ENCODE measurements at regions not wholly inside any gene's neighbourhood (a gene's known extent, or its start where the extent isn't known, plus 50 kb on each side); places are given as distances from the start of the nearest gene placed in this dataset.
A peak's percentile ranks its signal among the peaks of the same experiment; 100 is the strongest.
"Not testable (repeated sequence)": the region's sequence is repeated elsewhere in the genome, so short reads cannot be mapped to it uniquely, and the experiment has no call there.

DNA sequence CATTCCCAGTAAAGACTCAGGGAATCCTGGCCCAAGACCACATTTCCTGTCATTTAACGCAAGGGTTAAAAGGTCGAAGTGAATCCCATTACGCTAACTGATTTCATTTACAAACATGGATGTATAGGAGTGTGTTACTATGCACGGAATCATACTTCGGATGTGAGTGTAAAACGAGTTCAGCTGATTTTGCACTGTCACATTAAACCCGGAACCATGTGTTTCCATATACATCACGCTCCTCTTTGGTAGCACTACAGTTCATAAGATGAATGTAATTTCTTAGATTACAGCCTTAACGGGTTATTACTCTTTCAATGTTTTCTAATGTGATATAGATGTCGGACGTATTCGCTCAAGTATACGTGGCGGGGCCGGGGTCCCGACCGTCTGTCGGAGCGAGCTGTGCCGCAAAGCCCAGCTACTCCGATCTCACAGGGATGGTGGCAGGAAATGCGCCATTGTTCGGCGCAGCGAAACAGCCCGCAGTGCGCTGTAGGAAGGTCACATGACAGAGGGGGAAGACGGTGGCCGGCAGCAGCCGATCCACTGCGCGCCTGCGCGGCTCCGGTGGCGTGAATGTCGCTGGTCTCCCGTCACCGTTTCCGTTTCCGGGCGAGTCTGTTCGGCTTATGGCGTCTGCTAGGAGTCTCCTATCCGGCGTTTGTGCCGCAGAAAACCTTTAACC is 97.3 kb downstream of the NPAP1 start:
- TF ChIP-seq, protein P1, sequence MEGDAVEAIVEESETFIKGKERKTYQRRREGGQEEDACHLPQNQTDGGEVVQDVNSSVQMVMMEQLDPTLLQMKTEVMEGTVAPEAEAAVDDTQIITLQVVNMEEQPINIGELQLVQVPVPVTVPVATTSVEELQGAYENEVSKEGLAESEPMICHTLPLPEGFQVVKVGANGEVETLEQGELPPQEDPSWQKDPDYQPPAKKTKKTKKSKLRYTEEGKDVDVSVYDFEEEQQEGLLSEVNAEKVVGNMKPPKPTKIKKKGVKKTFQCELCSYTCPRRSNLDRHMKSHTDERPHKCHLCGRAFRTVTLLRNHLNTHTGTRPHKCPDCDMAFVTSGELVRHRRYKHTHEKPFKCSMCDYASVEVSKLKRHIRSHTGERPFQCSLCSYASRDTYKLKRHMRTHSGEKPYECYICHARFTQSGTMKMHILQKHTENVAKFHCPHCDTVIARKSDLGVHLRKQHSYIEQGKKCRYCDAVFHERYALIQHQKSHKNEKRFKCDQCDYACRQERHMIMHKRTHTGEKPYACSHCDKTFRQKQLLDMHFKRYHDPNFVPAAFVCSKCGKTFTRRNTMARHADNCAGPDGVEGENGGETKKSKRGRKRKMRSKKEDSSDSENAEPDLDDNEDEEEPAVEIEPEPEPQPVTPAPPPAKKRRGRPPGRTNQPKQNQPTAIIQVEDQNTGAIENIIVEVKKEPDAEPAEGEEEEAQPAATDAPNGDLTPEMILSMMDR (conservative IDR thresholded peaks at IDR 0.05; ENCODE audit: low read length), result no peak
- DNase-seq (ENCODE audit: low read depth), result peak; percentile 74
- H3K4me3 ChIP-seq (ENCODE audit: low read length), result peak overlapping the region; percentile 61

DNA sequence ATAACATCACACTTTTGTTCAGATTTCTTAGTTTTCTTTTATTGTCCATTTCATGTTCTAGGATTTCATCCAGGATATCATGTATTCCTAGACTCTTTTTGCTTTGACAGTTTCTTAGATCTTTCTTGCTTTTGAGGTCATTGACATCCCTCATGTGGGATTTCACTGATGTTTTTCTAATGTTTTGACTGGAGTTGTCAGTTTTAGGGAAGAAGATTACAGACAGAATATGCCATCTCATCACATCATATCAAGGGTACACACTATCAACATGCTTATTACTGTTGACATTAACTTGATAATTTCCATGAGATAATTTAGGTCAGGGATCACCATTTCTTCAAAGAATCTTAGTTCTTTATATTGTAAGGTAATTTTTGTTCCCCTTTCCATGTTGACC is 101.7 kb downstream of the NPAP1 start:
- TF ChIP-seq, protein P1 (conservative IDR thresholded peaks at IDR 0.05; ENCODE audit: low read length), result no peak
- no peak for DNase-seq (ENCODE audit: low read depth)
- no peak overlapping the region for H3K4me3 ChIP-seq (ENCODE audit: low read length)

DNA sequence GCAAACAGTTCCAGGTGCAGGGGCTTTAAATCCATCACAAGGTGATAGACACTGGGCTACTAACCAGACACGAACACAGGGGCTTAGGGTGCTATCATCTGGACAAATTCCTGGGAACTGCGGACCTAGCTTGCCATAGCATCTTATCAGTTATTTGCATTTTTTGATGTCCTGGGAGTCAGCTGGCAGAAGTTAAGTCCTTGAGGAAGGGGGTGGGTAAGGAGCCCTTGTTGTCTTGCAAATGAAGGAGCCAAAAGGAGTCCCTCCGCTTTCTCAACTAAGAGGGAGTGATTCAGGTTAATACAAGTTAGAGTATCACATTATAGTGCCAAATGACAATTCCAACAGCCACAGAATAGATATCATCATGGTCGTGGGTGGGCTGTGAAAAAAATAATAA is 108.9 kb downstream of the NPAP1 start:
- H3K4me3 ChIP-seq (ENCODE audit: low read length), result no peak overlapping the region
- TF ChIP-seq, protein P1 (conservative IDR thresholded peaks at IDR 0.05; ENCODE audit: low read length), result no peak
- DNase-seq (ENCODE audit: low read depth), result no peak

DNA sequence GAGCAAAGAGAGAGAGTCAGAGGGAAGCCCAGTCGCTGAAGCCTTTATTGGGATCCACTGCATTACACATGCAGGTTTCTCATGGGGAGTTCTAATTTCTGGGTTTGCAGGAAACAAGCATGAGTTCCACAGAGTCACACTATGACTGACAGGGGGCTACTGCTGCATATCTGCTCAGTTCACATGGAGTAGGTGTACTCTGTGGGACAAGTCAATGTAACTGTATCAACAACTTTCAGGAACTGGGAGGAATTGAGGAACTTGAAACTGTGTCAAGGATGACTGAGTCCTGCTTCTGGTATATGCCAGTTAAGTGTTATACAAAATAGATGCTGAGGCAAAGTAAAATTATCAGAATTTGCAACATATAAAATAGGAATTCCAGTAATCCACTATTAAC is 110.8 kb downstream of the NPAP1 start:
- no peak for DNase-seq (ENCODE audit: low read depth)
- TF ChIP-seq, protein P1 (conservative IDR thresholded peaks at IDR 0.05; ENCODE audit: low read length), result no peak
- no peak overlapping the region for H3K4me3 ChIP-seq (ENCODE audit: low read length)

DNA sequence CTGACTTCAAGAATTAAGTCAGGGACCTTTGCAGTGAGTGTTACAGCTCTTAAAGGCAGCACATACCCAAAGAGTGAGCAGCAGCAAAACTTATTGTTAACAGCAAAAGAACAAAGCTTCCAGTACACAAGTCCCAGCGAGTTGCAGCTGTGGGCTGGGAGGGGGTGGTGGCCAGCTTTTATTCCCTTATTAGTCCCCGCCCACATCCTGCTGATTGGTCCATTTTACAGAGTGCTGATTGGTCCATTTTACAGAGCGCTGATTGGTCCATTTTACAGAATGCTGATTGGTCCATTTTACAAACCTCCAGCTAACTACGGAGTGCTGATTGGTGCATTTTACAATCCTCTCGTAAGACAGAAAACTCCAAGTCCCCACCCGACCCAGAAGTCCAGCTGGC is 127.0 kb downstream of the NPAP1 start:
- H3K4me3 ChIP-seq (ENCODE audit: low read length); DNase-seq (ENCODE audit: low read depth): not testable (repeated sequence)

DNA sequence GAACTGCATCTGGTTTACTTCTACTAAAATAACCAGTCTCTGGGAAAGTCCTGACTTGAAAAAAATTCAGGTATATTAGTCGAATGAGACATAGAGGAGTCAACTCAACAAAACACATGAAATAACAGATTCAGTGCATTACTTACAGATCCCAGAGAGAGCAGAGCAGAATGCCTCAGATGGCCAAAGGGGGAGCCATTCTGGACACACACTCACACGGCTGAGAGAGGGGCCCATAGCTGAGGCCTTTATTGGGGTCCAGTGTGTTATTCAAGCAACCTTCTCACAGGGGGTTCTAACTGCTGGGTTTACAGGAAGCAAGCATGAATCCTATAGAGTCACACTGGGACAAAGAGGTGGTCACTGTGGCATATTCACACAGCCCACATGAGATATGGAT is 135.1 kb upstream of the SNRPN start:
- no peak for DNase-seq (ENCODE audit: low read depth)
- TF ChIP-seq, protein P1 (conservative IDR thresholded peaks at IDR 0.05; ENCODE audit: low read length), result no peak
- no peak overlapping the region for H3K4me3 ChIP-seq (ENCODE audit: low read length)

DNA sequence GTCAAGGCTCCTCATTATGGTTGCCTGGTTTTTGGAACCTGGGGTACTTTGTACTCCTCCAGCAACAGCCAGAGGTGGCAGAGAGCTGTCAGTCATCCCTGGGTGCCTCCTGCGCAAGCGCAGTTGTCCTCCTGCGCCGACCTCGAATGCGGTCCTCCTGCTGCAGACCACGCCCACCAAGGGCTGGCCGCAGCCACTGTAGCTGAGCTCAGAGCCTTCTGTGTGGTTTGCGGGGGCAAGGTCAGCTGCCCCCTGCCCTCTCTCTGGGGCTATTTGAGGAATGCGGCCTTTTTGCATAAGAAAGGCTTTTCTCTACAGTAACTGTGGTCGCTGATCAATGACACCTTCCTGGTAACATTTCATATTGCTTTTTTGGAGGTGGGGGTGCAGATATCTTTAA is 131.3 kb upstream of the SNRPN start:
- TF ChIP-seq, protein P1 (conservative IDR thresholded peaks at IDR 0.05; ENCODE audit: low read length), result no peak
- H3K4me3 ChIP-seq (ENCODE audit: low read length), result no peak overlapping the region
- no peak for DNase-seq (ENCODE audit: low read depth)

DNA sequence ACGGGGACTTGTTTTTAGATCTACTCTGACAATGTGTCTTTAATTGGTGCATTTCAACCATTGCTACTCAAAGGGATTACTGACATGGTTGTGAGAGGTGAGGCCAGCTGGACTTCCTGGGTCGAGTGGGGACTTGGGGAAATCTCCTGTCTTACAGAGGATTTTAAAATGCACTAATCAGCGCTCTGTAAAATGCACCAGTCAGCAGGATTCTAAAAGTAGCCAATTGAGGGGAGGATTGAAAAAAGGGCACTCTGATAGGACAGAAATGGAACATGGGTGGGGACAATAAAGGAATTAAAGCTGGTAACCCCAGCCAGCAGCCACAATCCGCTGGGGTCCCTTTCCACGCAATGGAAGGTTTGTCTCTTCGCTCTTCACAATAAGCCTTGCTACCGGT is 122.5 kb upstream of the SNRPN start:
- DNase-seq (ENCODE audit: low read depth), result no peak
- TF ChIP-seq, protein P1 (conservative IDR thresholded peaks at IDR 0.05; ENCODE audit: low read length), result no peak
- H3K4me3 ChIP-seq (ENCODE audit: low read length), result no peak overlapping the region

Measured in AG10803 (cell line).